Uterus (tissue), 3 donors: ENCODE measurements at regions not wholly inside any gene's neighbourhood (a gene's known extent, or its start where the extent isn't known, plus 50 kb on each side); places are given as distances from the start of the nearest gene placed in this dataset.

ENCODE experiments used
- DNase-seq, 2 donors: peaks; one replicate each; pipeline ENCODE4 v3.0.0-alpha.2; 2019 to 2020
- H3K27ac ChIP-seq, 2 donors: fragments of 200-600 bp; sonication (generic); 1 replicate in 1 of 2; 2 replicates in 1 of 2; pipeline ENCODE4 v1.5.1; 2016 to 2018
- H3K27me3 ChIP-seq, 2 donors: fragments of 200-600 bp; sonication (generic); one replicate each; pipeline ENCODE4 v1.5.1; 2018 to 2019; ENCODE audit warnings: control low read depth in 1 of 2
- H3K36me3 ChIP-seq, 2 donors: fragments of 200-600 bp; sonication (generic); one replicate each; pipeline ENCODE4 v1.5.1; 2019; ENCODE audit warnings: control low read depth in 1 of 2
- H3K4me1 ChIP-seq, 2 donors: fragments of 200-600 bp; sonication (generic); one replicate each; pipeline ENCODE4 v1.5.1; 2018 to 2019; ENCODE audit warnings: control low read depth in 1 of 2
- H3K4me3 ChIP-seq, 2 donors: fragments of 200-600 bp; sonication (generic); 1 replicate in 1 of 2; 2 replicates in 1 of 2; pipeline ENCODE4 v1.5.1; 2018 to 2019; ENCODE audit warnings: mild to moderate bottlenecking in 1 of 2
- H3K9me3 ChIP-seq, 2 donors: fragments of 200-600 bp; sonication (generic); one replicate each; pipeline ENCODE4 v1.5.1; 2019; ENCODE audit warnings: control low read depth in 1 of 2
- POLR2A ChIP-seq, 2 donors: fragments of 450-650 bp; IDR thresholded peaks; one replicate each; pipeline ENCODE4 v1.6.1; 2016; ENCODE audit warnings: antibody characterized with exemption in 2 of 2, mild to moderate bottlenecking in 1 of 2, moderate library complexity in 1 of 2
- intact Hi-C: fragments of 100-400 bp; cut with DNase I; formaldehyde crosslinking; loops from one replicate; pipeline ENCODE4 v1.15.1; 2023; ENCODE audit warnings: low total_unique reads
- TF ChIP-seq, protein P1 (sequence below), 4 experiments: fragments of 200-600 bp in 2 of 4; fragments of 450-650 bp in 2 of 4; sonication (generic) in 2 of 4; IDR thresholded peaks; one replicate each; pipeline ENCODE4 v1.5.1; 2016 to 2019; ENCODE audit warnings: antibody characterized with exemption in 4 of 4, mild to moderate bottlenecking in 2 of 4, moderate library complexity in 1 of 4
- donor health status: DM: yes; HTN: yes; CAD: no.

DNA sequence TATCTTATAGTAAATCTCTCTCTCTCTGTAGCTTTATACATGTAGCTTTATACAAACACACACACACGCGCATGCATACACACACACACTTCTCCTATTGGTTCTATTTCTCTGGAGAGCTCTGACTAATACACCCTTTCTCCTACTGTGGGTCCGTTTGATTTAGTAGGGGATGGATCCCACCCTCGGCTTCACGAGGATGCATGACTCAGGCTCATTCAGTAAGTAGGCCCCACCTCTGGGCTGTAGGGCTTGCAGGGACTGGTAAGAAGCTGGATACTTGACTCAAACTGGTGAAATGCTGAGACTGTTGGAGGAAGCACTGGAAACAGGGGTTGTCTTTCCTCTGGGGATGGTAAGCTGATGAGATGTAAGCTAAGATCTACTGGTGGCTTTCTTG lies 98.7 kb downstream of the SLC24A2 start:
- Histone ChIP-seq H3K4me1 (no peaks in the 10 kb centered on the region), H3K4me3 (no peak overlapping the region), H3K27ac (no peak overlapping the region), H3K36me3 (no peaks in the 10 kb centered on the region), H3K27me3 (no peaks in the 10 kb centered on the region), H3K9me3 (no peaks in the 10 kb centered on the region)
- TF ChIP-seq, protein P1, sequence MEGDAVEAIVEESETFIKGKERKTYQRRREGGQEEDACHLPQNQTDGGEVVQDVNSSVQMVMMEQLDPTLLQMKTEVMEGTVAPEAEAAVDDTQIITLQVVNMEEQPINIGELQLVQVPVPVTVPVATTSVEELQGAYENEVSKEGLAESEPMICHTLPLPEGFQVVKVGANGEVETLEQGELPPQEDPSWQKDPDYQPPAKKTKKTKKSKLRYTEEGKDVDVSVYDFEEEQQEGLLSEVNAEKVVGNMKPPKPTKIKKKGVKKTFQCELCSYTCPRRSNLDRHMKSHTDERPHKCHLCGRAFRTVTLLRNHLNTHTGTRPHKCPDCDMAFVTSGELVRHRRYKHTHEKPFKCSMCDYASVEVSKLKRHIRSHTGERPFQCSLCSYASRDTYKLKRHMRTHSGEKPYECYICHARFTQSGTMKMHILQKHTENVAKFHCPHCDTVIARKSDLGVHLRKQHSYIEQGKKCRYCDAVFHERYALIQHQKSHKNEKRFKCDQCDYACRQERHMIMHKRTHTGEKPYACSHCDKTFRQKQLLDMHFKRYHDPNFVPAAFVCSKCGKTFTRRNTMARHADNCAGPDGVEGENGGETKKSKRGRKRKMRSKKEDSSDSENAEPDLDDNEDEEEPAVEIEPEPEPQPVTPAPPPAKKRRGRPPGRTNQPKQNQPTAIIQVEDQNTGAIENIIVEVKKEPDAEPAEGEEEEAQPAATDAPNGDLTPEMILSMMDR (IDR thresholded peaks at IDR 0.05) = no peak
- TF ChIP-seq POLR2A (IDR thresholded peaks at IDR 0.05) = no peak
- DNase-seq = no peak
- intact Hi-C loops = no loop called here

DNA sequence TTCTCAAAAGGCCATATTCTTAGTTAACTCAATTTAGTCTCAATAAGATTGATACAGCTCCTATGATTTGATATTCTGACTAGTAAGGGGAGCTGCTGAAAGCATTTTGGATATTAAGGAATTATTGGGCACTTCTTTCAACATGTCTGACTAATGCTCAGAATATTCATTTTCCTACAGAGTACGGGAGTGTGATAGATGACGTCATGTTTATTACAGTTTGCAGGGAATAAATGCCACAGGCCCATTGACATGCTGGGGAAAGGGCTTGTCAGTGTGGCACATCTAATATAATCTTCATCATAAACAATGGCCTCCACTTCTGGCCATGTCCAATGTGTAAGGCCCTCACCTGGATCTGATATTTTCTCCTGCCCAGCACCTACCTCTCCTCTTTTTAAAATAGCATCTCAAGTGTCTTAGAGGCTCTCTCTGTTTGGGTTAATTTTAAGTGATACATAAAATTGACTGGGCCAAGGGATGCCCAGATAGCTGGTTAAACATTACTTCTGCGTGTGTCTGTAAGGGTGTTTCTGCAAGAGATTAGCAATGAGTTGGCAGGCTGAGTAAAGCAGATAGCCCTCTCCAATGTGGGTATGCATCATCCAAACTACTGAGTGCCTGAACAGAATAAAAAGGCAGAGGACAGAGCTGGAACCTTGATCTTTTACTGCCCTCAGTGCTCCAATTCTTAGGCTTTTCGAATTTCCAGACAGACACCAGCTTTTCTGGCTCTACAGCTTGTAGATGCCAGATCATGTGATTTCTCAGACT lies 99.3 kb downstream of the SLC24A2 start:
- DNase-seq = no peak
- Histone ChIP-seq H3K36me3 (no peaks in the 10 kb centered on the region), H3K9me3 (no peaks in the 10 kb centered on the region), H3K4me3 (no peak overlapping the region), H3K27me3 (no peaks in the 10 kb centered on the region), H3K4me1 (no peaks in the 10 kb centered on the region), H3K27ac (no peak overlapping the region)
- intact Hi-C loops = no loop called here
- TF ChIP-seq, protein P1 (IDR thresholded peaks at IDR 0.05) = no peak
- no peak for TF ChIP-seq POLR2A (IDR thresholded peaks at IDR 0.05)

DNA sequence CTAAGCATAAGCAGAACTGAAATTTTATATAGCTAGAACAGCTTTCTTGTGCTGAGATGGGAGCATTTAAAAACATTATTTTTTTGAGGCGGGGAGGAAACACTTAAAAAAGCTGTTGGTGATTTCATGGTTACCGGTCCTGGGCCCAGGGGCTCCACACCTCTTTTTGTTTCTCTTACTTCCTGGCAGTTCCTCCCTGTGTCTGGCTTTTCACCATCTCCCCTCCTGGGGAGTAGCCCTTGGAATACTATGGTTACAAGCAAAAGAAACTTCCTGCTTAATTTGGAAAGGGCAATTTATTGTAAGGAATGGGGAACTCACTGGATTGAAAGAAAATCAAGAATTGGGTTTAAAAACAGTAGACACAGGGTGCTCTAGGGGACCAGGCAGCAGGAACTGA lies 105.1 kb downstream of the SLC24A2 start:
- no peak for DNase-seq

DNA sequence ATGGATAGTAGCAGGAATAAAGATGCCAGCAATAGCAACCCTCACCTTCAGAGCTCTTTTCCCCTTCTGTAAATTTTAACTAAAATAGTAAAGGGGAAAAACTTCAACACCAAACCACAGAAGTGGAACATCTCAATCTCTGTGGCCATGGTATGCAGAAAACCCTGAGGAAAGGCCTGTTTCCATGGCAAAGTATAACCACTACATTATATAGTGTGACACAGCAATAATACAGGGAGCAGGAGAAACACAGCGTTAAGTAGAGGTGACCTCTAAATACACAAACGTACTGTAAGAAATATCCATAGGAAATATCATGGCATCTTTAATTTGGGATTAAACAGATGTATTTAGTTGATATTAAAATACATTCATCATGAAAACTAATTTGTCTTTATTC lies 106.4 kb downstream of the SLC24A2 start:
- no peaks in the 10 kb centered on the region for H3K27me3 ChIP-seq
- H3K27ac ChIP-seq = no peak overlapping the region
- no peak overlapping the region for H3K4me3 ChIP-seq
- no peaks in the 10 kb centered on the region for H3K36me3 ChIP-seq
- no peaks in the 10 kb centered on the region for H3K9me3 ChIP-seq
- intact Hi-C loops = no loop called here
- no peaks in the 10 kb centered on the region for H3K4me1 ChIP-seq
- TF ChIP-seq, protein P1 (IDR thresholded peaks at IDR 0.05) = no peak
- no peak for TF ChIP-seq POLR2A (IDR thresholded peaks at IDR 0.05)
- no peak for DNase-seq

More for the DNA sequence above, 105.1 kb downstream of the SLC24A2 start:
- no peaks in the 10 kb centered on the region for H3K9me3 ChIP-seq
- H3K4me3 ChIP-seq = no peak overlapping the region
- TF ChIP-seq, protein P1 (IDR thresholded peaks at IDR 0.05) = no peak
- TF ChIP-seq POLR2A (IDR thresholded peaks at IDR 0.05) = no peak
- H3K27ac ChIP-seq = no peak overlapping the region
- no peaks in the 10 kb centered on the region for H3K36me3 ChIP-seq
- no peaks in the 10 kb centered on the region for H3K27me3 ChIP-seq
- intact Hi-C loops = no loop called here
- H3K4me1 ChIP-seq = no peaks in the 10 kb centered on the region

DNA sequence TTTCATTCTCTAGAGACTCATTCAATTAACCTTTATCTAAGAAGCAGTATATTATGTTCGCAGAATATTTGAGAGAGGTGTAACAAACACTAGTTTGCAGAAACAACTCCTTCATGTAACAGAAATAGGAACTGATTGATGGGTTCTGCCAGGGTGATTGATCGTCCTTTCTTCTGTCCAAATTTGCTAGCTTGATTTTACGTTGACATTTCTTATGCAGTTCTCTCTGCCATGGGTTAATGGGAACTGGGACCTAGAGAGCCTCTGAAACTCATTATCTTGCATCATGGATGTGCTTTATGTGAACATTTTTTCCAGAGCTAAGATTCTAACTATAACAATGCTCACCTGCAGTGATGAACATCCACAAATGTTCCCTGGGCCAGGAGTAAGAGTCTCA lies 107.0 kb downstream of the SLC24A2 start:
- H3K36me3 ChIP-seq = no peaks in the 10 kb centered on the region
- DNase-seq = no peak
- no peaks in the 10 kb centered on the region for H3K9me3 ChIP-seq
- H3K27me3 ChIP-seq = no peaks in the 10 kb centered on the region
- no peaks in the 10 kb centered on the region for H3K4me1 ChIP-seq
- H3K27ac ChIP-seq = no peak overlapping the region
- H3K4me3 ChIP-seq = no peak overlapping the region
- intact Hi-C loops = no loop called here
- TF ChIP-seq, protein P1 (IDR thresholded peaks at IDR 0.05) = no peak
- TF ChIP-seq POLR2A (IDR thresholded peaks at IDR 0.05) = no peak
